ENCODE measurements at regions not wholly inside any gene's neighbourhood (a gene's known extent, or its start where the extent isn't known, plus 50 kb on each side); places are given as distances from the start of the nearest gene placed in this dataset.
"Not testable (repeated sequence)": the region's sequence is repeated elsewhere in the genome, so short reads cannot be mapped to it uniquely, and the experiment has no call there.

DNA sequence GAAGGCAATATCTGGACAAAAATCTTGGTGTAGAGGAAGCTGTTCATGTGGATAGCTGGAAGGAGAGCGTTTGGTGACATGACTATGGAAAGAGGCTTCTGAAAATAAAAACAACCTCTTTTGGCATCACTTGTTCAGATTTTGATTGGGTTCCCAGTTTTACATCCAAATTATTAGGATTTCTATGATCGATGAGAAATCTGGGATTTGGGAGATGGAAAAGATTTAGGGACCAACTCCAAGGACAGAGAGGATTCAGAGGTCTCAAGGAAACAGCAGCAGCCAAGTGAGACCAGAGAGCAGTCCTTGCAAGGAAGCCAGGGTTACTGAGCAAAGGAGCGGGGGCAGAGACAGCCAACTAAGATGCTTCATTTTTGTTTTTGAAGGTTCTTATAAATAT, 441.7 kb downstream of the TRIB2 start:
- no peak for DNase-seq (ENCODE audit: extremely low read depth in 1 of 2, low read depth in 1 of 2)

DNA sequence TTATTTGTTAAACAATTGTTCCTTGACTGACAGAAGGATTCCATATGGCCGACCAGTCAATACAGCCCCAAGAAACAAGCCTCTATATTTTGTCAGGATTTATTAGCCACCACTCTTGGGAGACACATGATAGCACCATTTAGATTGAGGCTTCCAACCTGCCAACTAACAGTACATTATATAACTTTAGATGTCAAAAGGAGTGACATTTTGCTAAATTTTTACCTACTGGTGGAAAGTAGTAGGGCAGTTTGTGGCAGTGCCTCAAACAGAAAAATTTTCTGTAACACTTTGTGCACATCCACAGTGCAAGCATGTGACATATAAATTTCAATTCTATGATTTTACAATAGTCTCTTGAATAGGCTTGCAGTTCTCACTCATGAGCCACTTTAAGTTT, 464.0 kb downstream of the TRIB2 start:
- no peak for DNase-seq (ENCODE audit: extremely low read depth in 1 of 2, low read depth in 1 of 2)

DNA sequence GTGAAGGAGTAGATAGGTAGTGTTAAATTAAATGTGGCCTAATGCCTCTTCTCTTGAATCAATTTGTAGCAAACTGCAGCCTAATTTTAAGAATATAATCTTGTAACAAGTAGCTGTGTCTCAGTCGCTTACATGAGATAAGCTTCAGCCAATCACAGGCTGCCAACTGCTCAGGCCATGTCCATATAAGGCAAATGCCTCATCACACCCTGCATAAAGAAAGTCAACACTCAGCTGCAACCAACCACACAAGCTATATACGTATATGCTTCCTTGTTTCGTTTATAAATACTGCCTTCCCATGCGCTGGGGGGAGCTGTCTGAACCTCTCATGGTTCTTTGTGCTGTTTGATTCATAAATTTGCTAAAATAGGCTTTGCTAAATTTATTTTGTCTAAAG, 476.3 kb downstream of the TRIB2 start:
- DNase-seq (ENCODE audit: extremely low read depth in 1 of 2, low read depth in 1 of 2) = no peak

DNA sequence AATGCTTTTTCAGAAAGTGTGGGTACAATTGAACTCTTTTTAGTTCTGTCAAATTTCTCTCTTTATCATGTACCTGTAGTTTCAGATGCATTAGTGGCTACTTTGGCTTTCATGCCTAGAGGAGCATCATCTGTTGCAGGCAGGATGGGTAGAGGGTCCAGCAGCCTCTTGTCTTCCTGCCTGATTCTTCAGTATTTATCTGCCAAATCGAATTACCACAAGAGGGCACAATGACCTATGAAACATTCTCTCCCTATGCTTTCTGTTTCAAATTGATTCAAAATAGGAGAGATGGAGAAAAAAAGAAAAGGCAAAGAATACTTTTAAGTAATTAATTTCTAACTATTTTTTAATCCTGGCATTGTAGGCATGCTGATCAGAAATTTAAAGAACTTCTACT, 477.2 kb downstream of the TRIB2 start:
- DNase-seq (ENCODE audit: extremely low read depth in 1 of 2, low read depth in 1 of 2) = no peak

DNA sequence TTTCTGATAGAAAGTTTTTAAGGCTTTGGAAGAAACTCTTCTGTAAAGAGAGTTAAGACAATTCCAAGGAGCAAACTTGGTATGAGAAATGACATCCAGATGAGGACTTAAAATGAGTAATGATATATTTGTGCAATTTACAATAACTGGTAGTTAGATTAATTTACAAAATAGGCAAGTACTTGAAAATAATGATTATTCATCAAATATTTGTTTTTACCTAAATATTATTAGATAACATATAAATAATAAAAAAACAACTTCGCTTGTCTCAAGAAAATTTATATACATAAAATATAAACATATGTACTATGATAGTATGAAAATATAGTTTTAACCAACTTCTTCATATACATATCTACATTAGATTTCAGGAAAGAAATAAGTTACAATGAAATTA, 478.5 kb downstream of the TRIB2 start:
- no peak for DNase-seq (ENCODE audit: extremely low read depth in 1 of 2, low read depth in 1 of 2)

DNA sequence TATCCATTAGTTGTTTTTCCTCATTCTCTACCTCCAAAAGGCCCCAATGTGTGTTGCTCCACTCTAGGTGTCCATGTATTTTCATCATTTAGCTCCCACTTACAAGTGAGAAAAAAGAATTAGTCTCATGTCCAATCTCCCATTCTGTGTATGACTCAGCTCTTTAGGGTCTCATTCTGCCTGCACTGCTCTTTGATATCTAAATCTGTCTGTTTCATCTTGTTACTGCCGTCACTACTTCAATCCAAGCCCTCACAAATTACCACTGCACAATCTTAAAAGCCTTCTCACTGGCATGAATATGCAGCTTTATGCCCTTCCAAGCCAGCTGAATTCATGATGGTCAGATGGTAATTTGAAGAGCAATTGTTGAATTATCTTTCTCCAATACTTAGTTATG, 480.5 kb downstream of the TRIB2 start:
- DNase-seq (ENCODE audit: extremely low read depth in 1 of 2, low read depth in 1 of 2) = no peak

DNA sequence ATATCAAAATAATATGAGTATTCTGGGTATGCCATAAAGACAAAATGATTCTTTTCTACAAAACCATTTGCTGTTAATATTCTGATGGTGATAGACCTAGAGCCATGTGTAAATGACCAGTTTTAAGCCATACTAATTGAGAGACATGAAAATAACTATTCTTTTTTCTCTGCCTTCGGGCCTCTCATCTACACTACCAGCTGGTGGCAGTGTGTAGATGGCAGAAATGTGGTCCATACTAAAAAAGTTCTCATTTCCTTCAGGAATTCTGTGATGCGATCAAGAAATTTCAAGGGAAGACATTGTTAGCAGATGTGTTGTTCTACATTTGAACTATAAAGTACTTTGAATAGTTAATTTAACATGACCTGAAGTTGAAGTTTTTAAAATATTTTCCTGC, 485.2 kb downstream of the TRIB2 start:
- DNase-seq (ENCODE audit: extremely low read depth in 1 of 2, low read depth in 1 of 2) = no peak

DNA sequence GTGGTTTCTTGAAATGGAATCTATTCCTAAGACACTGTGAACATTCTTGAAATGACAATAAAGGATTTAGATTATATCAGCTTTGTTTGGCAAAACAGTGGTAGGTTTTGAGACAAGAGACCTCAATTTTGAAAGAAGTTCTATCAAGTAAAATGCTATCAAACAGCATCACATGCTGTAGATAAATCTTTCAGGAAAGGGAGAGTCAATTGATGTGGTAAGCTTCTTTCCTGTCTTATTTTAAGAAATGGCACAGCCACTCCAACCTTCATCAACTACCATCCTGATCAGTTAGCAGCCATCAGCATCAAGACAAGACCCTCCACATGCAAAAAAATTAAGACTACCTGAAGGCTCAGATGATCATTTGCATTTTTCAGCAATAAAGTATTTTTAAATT, 495.4 kb downstream of the TRIB2 start:
- DNase-seq (ENCODE audit: extremely low read depth in 1 of 2, low read depth in 1 of 2) = no peak

DNA sequence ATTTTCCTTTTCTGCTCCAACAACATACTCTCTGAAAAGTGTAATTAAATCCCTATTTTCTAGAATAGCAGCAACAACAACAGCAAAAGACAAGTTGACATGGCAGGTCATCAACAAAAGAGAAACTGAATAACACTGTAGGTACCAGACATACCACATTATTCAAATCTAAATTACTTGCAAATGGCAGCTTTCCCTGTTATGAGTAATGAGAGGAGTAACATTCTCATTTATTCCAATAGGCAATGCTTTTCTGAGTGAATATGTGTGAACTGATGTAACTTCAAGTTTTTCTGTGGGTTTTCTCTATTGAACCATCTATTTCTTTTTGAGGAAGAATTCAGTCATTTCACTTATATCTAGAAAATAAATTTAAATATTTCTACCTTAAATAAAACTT, 501.5 kb downstream of the TRIB2 start:
- no peak for DNase-seq (ENCODE audit: extremely low read depth in 1 of 2, low read depth in 1 of 2)

DNA sequence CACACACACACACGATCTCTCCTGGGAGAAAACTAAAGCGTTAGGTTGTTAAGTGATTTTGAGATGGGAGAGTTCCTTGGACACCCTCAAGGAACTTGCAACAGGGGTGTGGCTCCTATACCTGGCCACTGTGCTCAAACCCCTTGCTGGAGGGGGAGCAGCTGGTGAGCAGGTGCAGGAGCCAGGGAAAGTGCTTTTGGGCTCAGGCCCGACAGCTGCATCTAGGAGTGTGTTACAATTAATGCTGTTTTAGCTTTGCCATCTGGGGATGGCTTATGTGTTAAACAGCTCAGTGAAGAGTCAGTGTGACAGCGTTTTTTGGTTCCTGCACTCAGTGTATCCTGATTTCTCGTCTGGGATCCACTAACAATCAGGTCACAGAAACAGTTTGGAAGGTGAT, 510.8 kb downstream of the TRIB2 start:
- DNase-seq (ENCODE audit: extremely low read depth in 1 of 2, low read depth in 1 of 2) = no peak

DNA sequence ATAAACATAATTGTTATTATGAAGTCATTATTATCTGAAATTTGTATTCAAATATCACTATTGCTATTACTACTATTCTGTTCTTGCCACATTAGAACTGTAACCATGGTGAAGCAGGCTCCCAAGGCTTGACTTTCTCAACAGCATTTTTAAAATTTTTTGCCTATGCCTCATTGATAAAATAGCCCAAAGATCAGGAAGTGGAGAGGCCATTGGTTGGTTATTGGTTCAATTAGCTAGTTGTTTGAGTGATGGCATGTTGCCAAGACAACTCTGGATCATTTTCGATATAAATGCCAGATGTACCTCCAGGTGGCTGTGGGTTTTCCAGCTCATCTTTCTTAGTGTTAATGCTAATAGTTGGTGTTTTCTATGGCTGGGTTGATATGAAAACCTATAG, 513.5 kb downstream of the TRIB2 start:
- DNase-seq (ENCODE audit: extremely low read depth in 1 of 2, low read depth in 1 of 2) = no peak

DNA sequence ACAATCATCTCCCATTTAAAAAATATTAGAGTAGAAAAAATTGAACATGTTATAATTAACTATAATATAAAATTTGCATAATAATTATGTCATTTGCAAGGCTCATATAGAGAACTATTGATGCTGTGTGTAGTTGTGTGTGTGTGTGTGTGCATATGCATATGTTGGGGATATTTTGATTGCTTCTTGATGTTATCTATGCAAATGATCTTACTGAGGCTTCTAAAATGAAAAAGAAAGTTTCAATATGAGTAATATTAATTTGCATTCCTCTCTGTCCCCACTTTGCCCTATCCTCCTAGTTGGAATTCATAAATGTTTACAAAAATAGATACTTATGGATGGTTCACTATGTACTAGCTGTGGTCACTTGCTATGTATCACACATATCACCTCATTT, 523.3 kb downstream of the TRIB2 start:
- DNase-seq (ENCODE audit: extremely low read depth in 1 of 2, low read depth in 1 of 2) = no peak

DNA sequence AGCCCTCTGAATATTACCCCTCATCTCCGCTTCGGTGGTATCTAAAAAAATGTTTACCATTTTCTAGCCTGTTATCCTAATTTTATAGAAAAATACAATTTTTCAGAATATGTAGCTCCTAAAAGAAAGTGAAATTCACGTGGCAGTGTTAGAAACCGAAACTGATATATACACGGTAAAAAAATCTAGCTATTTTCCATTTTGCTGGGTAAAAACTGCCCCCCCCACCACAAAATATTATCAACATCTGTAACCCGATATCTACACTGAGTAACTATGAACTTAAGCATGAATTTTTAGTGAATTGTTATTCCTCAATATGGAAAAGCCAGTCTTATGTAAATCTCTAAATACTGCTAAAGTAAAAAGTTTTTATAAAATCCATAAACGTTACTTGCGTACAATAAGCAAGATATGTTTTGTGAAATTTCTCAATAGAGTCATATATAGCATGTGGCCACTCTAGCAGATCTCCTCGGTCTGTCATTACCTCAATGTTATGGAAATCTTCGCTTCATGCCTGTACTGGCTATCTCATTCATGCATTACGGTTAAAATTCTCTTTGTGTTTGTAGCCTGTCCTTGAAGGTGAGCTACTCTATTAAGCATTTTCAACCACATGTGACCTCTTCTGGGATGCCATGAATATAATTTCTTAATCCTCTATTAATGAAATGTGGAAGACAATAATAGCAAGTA, 524.2 kb downstream of the TRIB2 start:
- no peak for DNase-seq (ENCODE audit: extremely low read depth in 1 of 2, low read depth in 1 of 2)

DNA sequence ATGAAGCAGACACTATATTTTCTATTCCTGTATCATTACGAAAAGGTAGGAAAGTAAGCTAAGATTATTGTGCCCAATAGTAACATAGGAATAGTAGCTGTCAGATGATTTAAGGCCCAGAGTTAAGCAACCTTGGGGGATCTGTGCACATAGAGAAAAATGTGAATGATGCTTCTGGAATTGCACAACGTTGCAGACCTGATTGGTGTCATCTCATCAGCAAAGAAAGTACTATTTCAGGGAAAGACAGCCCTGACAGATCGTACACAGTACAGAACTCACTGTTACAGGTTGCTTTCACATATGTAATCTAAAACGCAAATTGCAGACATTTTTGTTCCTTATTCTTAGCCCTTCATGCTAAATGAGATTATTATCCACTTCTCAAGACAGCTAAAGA, 535.9 kb downstream of the TRIB2 start:
- DNase-seq (ENCODE audit: extremely low read depth in 1 of 2, low read depth in 1 of 2) = no peak

DNA sequence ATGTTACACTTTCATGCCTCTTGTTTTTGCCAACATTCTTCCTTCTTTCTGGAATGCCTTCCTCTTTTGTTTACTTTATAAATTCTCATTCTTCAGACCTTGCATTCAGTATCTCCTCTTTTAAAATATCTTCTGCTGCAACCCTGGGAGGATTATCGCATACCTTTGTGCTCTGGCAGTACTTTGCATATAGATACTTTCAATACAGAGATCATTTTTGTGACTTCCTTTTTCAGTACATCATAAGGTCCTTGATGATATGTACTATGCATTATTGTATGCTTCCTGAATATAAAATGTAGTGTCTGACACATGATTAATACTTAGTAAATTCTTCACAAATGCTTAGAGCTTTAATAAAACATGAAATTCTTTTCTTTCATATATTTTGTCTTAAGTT, 538.7 kb downstream of the TRIB2 start:
- DNase-seq (ENCODE audit: extremely low read depth in 1 of 2, low read depth in 1 of 2) = no peak

DNA sequence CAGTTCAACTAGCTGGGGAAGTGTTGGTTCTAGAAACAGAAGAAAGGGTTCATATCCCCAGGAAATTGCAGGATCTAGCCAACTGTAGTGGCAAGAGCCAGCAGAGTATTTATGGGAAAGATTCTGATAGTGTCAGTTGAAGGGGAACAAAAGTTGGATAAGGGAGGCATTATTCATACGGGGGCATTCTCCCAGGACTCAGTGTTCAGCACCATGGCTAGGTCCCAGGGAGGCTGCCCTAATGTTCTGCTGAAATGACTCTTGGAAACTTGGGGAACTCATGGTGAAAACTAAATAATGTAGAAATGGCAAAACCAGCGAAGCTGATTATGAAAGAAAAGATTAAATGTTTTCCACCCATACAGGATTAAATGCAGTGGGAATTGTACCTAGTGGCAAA, 543.7 kb downstream of the TRIB2 start:
- no peak for DNase-seq (ENCODE audit: extremely low read depth in 1 of 2, low read depth in 1 of 2)

DNA sequence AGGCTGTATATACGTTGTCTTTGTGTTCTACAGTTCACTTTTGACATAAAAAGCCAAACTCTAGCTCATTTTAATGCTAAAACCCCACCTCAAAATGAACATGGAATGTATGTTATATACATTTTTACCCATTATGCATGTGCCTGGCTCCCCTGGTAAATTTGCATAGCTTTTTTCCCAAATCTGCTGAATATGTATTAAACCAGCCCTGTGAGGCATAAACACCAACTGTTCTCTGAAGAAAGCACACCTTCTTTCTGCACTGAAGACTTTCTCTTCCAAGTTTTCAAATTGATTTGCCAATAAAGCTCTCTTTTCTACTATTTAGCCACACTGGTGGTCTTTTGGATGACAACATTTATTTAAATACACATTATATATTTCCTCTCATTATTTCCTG, 549.4 kb downstream of the TRIB2 start:
- no peak for DNase-seq (ENCODE audit: extremely low read depth in 1 of 2, low read depth in 1 of 2)

DNA sequence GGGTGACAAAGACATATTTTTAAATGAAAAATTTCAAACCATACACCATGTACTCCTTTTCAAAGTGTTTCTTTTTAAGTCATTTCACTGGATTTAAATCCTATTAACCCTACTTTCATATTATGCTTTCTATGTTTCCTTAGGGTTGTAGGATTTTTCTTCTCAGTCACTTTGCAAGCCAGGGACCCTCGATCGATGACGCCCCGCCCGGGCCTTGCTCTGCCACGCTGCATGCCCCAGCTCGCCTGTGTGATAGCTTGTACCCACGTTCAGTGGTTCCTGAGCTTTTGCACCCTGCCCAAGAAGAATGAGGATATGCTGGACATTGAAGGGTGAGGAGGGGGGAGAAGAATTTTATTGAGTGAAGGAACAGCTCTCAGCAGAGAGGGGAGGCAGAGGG, 568.0 kb downstream of the TRIB2 start:
- no peak for DNase-seq (ENCODE audit: extremely low read depth in 1 of 2, low read depth in 1 of 2)

DNA sequence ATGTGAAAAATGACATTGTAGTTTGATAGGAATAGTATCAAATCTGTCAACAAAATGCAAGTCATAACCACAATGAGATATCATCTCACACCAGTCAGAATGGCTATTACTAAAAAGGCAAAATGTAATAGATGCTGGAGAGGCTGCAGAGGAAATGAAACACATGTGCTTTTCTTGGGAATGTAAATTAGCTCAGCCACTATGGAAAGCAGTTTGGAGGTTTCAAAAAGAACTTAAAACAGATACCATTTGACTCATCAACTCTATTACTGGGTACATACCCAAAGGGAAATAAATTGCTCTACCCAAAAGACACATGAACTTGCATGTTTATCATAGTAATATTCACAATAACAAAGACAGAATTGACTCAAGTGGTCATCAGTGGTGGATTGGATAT, 572.6 kb downstream of the TRIB2 start:
- no peak for DNase-seq (ENCODE audit: extremely low read depth in 1 of 2, low read depth in 1 of 2)

DNA sequence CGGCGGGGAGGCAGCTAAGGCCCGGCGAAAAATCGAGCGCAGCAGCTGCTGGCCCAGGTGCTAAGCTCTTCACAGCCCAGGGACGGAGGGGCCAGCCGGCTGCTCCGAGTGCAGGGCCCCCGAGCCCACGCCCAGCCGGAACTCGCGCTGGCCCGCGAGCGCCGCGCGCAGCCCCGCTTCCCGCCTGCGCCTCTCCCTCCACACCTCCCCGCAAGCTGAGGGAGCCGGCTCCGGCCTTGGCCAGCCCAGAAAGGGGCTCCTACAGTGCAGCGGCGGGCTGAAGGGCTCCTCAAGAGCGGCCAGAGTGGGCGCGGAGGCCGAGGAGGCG, 591.7 kb downstream of the TRIB2 start:
- not testable (repeated sequence) for DNase-seq (ENCODE audit: extremely low read depth in 1 of 2, low read depth in 1 of 2)

DNA sequence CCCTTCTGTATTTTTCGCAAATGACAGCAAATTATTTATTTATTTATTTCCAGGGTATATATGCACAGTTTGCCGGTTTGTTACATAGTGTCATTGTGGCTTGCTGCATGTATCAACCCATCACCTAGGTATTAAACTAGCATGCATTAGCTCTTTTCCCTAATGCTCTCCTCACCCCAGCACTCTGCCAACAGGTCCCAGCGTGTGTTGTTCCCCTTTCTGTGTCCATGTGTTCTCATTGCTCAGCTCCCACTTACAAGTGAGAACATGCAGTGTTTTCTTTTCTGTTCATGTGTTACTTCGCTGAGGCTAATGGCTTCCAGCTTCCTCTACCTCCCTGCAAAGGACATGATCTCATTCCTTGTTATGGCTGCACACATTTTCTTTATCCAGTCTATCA, 592.3 kb downstream of the TRIB2 start:
- DNase-seq (ENCODE audit: extremely low read depth in 1 of 2, low read depth in 1 of 2) = no peak

DNA sequence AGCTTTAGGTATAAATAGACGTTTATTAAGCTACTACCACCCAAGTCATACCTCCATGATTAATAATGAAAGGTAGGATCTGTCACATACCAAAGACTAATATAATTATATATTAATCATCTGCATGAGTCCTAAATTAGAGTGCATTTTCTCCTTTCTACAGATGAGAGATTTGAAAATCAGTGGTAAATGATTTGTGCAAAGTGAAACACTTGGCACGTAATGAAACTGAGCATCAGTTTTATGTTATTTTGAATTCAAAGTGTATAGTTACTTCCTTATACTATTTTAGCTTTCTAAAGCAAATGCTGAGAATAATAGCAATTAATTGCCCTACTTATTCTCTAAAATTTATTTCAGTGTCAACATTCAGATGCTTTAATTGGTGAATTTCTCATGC, 615.3 kb downstream of the TRIB2 start:
- no peak for DNase-seq (ENCODE audit: extremely low read depth in 1 of 2, low read depth in 1 of 2)

DNA sequence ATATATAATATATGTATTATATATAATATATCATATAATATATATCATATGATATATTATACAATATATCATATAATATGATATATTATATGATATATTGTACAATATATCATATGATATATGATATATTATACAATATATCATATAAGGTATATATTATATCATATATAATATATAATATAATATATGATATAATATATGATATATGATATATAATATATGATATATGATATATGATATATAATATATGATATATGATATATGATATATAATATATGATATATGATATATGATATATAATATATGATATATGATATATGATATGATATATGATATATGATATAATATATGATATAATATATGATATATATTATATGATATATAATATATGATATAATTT, 617.3 kb downstream of the TRIB2 start:
- not testable (repeated sequence) for DNase-seq (ENCODE audit: extremely low read depth in 1 of 2, low read depth in 1 of 2)

DNA sequence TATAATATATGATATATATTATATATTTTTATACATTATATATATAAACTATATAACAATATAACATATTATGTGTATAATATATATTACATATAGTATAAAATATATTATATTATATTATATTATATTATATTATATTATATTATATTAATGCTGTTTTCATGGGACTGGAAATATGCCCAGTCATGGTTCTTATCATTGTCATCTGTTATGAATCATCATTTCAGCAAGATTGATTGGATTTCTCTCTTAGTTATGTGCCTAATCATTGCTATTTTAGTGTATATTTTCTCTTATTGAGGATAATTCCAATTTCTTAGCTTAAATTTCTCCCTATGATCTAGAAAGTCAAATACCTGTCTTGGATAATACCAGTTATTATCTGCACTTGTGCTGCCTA, 617.8 kb downstream of the TRIB2 start:
- no peak for DNase-seq (ENCODE audit: extremely low read depth in 1 of 2, low read depth in 1 of 2)
